SK-N-MC (cell line): ENCODE measurements at regions not wholly inside any gene's neighbourhood (a gene's known extent, or its start where the extent isn't known, plus 50 kb on each side); places are given as distances from the start of the nearest gene placed in this dataset.

Experiments used
- DNase-seq: peaks from one replicate; pipeline ENCODE4 v3.0.0-alpha.2; 2011; ENCODE audit warnings: low read depth, low spot score
- H3K27ac ChIP-seq: fragments of 200-600 bp; sonication (generic); 2 replicates; pipeline ENCODE4 v1.5.1; 2016; ENCODE audit warnings: mixed run types
- H3K36me3 ChIP-seq: fragments of 200-600 bp; sonication (generic); 2 replicates; pipeline ENCODE4 v1.6.1; 2017; ENCODE audit warnings: antibody characterized with exemption, low read length, mixed read lengths; ENCODE audit not compliant: insufficient read depth
- H3K4me3 ChIP-seq: fragments of 200-600 bp; sonication (generic); 2 replicates; pipeline ENCODE4 v1.5.1; 2016
- H3K9ac ChIP-seq: fragments of 200-600 bp; sonication (generic); 2 replicates; pipeline ENCODE4 v1.8.0; 2017; ENCODE audit warnings: mixed run types, mixed read lengths; ENCODE audit not compliant: insufficient read length
- H3K9me3 ChIP-seq: fragments of 200-600 bp; sonication (generic); 2 replicates; pipeline ENCODE4 v1.6.1; 2017; ENCODE audit warnings: low read depth, mild to moderate bottlenecking, antibody characterized with exemption, low read length, moderate library complexity, mixed read lengths
- EZH2 ChIP-seq: fragments of 200-600 bp; sonication (generic); IDR thresholded peaks from one replicate; pipeline ENCODE4 v1.6.1; 2017; ENCODE audit warnings: antibody characterized with exemption
- FOXP2 ChIP-seq: optimal IDR thresholded peaks from 2 replicates; pipeline ENCODE3; 2011; ENCODE audit warnings: mild to moderate bottlenecking, moderate library complexity; ENCODE audit not compliant: insufficient read depth; ENCODE audit errors: extremely low read length, control extremely low read depth
- POLR2AphosphoS5 ChIP-seq: IDR thresholded peaks from 2 replicates; pipeline ENCODE4 v1.6.1; 2012; ENCODE audit warnings: mild to moderate bottlenecking, low read depth, low read length, borderline replicate concordance

DNA sequence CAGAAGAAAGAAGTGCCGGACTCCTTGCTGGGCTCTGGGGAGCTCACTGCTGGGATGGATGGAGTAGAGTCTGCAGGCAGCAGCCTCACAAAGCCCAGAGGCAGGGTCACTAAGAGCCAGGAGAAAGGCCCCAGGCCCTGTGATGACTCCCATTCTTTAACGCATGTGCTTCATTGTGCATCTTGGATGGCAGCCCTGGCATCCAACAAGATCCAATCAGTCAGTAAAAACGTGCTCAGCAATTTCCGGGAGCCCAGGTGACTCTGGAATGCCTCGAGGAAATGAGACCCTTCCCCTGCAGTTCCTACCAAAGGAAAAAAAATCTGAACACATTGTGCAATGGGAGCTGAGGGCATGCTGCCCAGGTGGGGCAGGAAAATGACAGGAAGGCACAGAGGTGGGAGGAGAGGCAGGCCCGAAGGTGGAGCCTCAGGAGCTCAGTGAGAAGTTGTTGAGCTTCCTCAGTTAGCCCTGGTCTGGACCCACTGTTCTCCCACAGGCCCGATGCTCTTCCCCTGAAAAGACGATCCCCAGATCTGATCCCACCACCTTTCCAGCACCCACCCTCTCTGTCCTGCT lies 60.7 kb upstream of the TMEM72 start:
- no peaks in the 10 kb centered on the region for H3K36me3 ChIP-seq
- H3K4me3 ChIP-seq: no peak overlapping the region
- no peaks in the 10 kb centered on the region for H3K9me3 ChIP-seq
- no peak for TF ChIP-seq FOXP2
- H3K9ac ChIP-seq: no peak overlapping the region
- no peak for DNase-seq
- H3K27ac ChIP-seq: no peak overlapping the region

DNA sequence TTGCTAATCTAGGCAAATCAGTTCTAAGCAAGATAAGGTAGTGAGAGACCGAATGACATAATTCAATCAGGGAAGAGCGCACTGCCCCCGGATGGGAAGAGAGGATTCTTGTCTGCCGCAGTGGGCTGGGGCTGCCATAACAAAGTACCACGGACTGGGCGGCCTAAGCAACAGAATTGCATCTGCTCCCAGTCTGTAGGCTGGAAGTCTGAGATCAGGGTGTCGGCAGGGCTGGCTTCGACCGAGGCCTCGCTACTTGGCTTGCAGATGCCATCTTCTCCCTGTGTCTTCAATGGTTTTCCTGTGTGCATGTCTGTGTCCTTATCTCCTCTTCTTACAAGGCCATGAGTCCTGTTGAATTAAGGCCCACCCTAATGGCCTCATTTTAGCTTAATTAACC lies 59.7 kb upstream of the TMEM72 start:
- Histone ChIP-seq H3K4me3 (no peak overlapping the region), H3K9me3 (no peaks in the 10 kb centered on the region), H3K9ac (no peak overlapping the region), H3K27ac (no peak overlapping the region), H3K36me3 (no peaks in the 10 kb centered on the region)
- TF ChIP-seq EZH2: no peak
- no peak for TF ChIP-seq FOXP2
- TF ChIP-seq POLR2AphosphoS5: no peak
- no peak for DNase-seq

DNA sequence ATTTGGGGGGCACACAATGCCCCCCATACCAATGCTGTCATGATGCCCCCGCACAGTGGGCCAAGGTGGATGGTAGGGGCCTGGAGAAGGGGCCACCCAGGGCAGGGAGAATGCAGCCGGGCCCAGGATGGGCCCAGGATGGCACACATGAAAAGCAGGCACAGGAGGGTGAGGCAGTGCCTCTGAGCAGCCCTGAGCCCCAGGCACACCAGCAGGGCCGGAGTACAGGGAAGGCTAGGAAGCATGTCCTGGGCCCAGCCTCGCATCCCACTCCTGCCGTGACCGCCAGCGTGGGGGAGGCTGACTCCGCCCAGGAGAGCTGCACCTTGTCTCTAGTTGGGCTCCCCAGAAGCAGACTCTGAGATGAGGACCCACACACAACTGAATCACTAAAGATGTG lies 59.3 kb upstream of the TMEM72 start:
- H3K36me3 ChIP-seq: no peaks in the 10 kb centered on the region
- H3K9me3 ChIP-seq: no peaks in the 10 kb centered on the region
- H3K4me3 ChIP-seq: no peak overlapping the region
- TF ChIP-seq FOXP2: no peak
- DNase-seq: no peak
- H3K9ac ChIP-seq: no peak overlapping the region
- H3K27ac ChIP-seq: no peak overlapping the region

DNA sequence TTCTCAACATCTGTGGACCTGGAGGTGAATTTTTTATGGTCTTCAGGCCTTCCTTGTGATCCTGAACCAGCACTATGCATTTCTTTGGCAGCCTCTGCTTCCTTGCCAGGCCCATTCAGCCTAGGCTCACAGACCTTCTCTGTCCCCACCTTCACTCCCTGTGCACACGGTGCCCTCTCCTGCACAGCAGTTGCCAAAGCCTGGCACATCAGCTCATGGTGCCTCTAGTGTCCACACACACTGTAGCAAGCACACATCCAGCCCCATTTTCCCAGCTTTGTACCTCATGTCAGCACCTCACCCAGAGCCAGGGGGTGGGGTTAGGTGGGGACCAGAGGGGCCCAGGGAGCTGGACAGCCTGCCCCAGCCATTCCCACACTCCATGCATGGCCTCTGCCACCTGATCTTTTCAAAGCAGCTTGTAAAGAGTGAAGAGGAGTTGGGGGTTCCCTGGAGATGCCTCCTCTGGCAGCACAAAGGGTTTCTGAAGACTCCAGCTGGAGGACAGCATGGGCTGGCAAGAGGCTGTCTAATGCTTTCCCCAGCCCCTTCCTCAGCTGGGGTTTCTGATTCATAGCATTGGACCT lies 57.9 kb upstream of the TMEM72 start:
- Histone ChIP-seq H3K4me3 (no peak overlapping the region), H3K9me3 (no peaks in the 10 kb centered on the region), H3K27ac (no peak overlapping the region), H3K36me3 (no peaks in the 10 kb centered on the region), H3K9ac (no peak overlapping the region)
- no peak for DNase-seq
- no peak for TF ChIP-seq EZH2
- TF ChIP-seq FOXP2: no peak

DNA sequence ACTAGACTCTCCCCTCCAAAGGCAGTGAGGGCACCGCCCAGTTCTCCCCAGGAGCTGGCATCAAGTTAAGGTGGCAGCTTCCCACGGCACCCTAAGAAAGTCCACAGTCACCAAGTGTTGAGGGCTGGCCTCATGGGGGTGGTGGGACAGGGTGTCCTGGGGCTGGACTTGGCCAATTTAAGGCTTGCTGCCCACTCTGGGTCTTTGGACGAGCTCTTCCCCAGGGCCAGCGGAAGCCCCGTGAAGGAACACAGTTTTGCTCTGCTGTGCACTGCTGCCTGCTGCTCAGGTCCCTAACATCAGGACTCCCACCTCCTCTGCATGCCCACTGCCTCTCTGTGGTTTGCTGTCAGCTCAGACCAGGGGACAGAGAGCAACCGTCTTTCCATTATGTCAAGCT lies 57.3 kb upstream of the TMEM72 start:
- H3K36me3 ChIP-seq: no peaks in the 10 kb centered on the region
- DNase-seq: no peak
- no peak overlapping the region for H3K4me3 ChIP-seq
- H3K9ac ChIP-seq: no peak overlapping the region
- no peak for TF ChIP-seq FOXP2
- no peak for TF ChIP-seq EZH2
- TF ChIP-seq POLR2AphosphoS5: no peak
- no peaks in the 10 kb centered on the region for H3K9me3 ChIP-seq
- H3K27ac ChIP-seq: no peak overlapping the region

DNA sequence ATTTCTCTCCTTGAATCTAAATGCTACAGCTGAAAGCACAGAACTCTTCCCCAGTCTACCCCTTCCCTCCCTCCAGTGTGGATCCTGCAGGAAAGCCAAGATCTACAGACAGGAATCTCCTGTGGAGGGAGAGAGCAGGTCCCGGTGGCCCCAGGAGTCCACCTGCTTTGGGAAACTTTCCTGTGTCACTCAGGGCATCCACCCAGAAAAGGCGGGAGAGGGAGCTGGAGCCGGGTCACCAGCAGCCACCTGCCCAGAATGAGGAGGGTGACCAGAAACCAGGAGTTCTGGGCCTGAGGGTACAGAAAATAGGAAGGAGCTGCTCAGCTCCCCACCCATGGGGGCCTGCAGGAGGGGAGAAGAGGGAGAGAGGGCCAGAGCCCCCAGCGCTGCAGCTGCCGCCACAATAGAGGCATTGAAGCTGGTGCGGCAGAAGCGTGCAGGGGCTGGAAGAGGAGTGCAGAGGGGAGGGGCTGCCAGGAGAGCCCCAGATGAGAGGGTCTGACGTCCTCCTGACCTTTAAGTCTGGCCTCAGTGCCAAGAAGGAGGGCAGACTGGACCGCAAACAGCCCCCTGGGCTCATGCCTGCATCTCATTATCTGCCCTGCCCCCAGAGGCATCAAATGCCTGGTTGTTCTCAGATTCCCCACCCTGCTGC lies 56.3 kb upstream of the TMEM72 start:
- no peaks in the 10 kb centered on the region for H3K36me3 ChIP-seq
- no peak overlapping the region for H3K9ac ChIP-seq
- no peak for DNase-seq
- no peak for TF ChIP-seq POLR2AphosphoS5
- TF ChIP-seq FOXP2: no peak
- TF ChIP-seq EZH2: no peak
- no peak overlapping the region for H3K27ac ChIP-seq
- no peaks in the 10 kb centered on the region for H3K9me3 ChIP-seq
- no peak overlapping the region for H3K4me3 ChIP-seq

DNA sequence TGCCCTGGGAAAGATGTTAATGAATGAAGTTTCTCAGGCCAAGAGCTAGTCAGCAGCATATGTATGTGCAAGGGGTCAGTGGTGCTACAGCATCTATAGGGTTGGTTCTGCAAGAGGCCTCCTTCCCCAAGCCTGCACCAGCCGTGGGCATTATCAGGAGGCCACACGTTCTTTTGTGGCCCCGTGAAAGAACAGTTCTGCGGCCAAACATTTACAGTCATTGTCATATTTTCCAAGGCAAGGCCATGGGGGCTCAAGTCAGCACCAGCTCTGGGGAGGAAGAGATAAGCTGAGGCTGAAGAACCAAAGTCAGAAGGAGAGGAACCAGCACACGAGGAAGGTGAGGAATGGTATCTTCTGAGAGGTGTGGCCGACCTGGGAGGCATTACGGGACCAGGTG lies 54.4 kb upstream of the TMEM72 start:
- H3K9ac ChIP-seq: no peak overlapping the region
- no peak overlapping the region for H3K27ac ChIP-seq
- no peak for DNase-seq
- H3K4me3 ChIP-seq: no peak overlapping the region
- H3K9me3 ChIP-seq: no peaks in the 10 kb centered on the region
- H3K36me3 ChIP-seq: no peaks in the 10 kb centered on the region
- TF ChIP-seq EZH2 (no peak), FOXP2 (no peak), POLR2AphosphoS5 (no peak)

DNA sequence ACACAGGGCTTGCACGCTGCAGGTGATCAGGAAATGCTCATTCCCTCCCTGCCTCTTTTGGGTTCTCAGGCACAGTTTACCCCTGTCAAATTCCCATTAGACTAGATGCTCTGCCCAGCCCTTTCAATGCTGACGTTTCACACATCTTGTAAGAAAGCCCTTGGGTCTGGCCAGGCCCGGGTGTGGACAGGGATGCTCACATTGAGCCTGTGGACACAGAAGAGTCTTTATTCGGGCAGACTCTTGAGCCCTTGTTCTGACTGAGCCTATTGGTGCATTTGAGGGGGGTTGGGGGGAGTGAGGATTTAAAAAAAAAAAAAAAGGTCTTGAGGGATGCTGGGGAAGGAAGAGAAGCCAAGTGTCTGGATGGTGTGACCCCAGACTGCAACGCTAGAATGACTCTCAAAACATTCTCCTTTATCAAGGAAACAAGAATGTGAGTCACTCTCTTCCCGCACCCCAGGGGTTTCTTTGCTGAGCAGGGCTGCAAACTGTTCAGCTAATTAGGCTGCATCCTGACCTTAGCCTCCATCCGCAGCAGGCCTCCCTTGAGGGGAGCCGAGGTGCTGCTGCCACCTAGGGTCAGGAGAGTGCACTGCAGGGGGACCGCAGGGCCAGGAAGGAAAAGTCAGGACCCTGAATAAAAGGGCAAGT lies 53.6 kb upstream of the TMEM72 start:
- TF ChIP-seq POLR2AphosphoS5: no peak
- TF ChIP-seq FOXP2: no peak
- TF ChIP-seq EZH2: no peak
- no peak overlapping the region for H3K27ac ChIP-seq
- H3K9ac ChIP-seq: no peak overlapping the region
- H3K9me3 ChIP-seq: no peaks in the 10 kb centered on the region
- no peaks in the 10 kb centered on the region for H3K36me3 ChIP-seq
- DNase-seq: no peak
- no peak overlapping the region for H3K4me3 ChIP-seq
